Endothelial cell of umbilical vein (primary cell): ENCODE measurements at regions not wholly inside any gene's neighbourhood (a gene's known extent, or its start where the extent isn't known, plus 50 kb on each side); places are given as distances from the start of the nearest gene placed in this dataset.

ENCODE experiments used
- CTCF ChIP-seq, 2 donors: IDR thresholded peaks; 1 replicate in 1 of 2; 2 replicates in 1 of 2; pipeline ENCODE4 v1.5.1; 2011; ENCODE audit warnings: low read length in 2 of 2, mild to moderate bottlenecking in 2 of 2, moderate library complexity in 2 of 2, control low read depth in 1 of 2, inconsistent platforms in 1 of 2, low read depth in 1 of 2; ENCODE audit not compliant: insufficient read depth in 1 of 2; ENCODE audit errors: extremely low read depth in 1 of 2
- EZH2 ChIP-seq: IDR thresholded peaks from 2 replicates; pipeline ENCODE4 v1.6.1; 2012; ENCODE audit warnings: borderline replicate concordance, low read depth, mild to moderate bottlenecking, moderate library complexity, low read length, inconsistent platforms; ENCODE audit not compliant: severe bottlenecking
- MYC ChIP-seq: IDR thresholded peaks from one replicate; pipeline ENCODE4 v1.6.1; 2011; ENCODE audit warnings: mild to moderate bottlenecking, low read depth, low read length
- POLR2A ChIP-seq: IDR thresholded peaks from 2 replicates; pipeline ENCODE4 v1.6.1; 2012; ENCODE audit warnings: low read depth, mild to moderate bottlenecking, control low read depth, low read length
- POLR2AphosphoS5 ChIP-seq: IDR thresholded peaks from 2 replicates; pipeline ENCODE4 v1.6.1; 2012; ENCODE audit warnings: low read depth, mild to moderate bottlenecking, control low read depth, low read length, moderate library complexity; ENCODE audit not compliant: insufficient read depth

GRCh38 chr2:176536439-176537133 is 267.3 kb downstream of the MTX2 start:
- TF ChIP-seq POLR2A (no peak), CTCF (IDR thresholded peaks at IDR 0.05; ENCODE audit: extremely low read depth in 1 of 2, insufficient read depth in 1 of 2, low read depth in 1 of 2, low read length in 2 of 2) (no peak), EZH2 (no peak), POLR2AphosphoS5 (no peak), MYC (no peak)
